ENCODE measurements at regions not wholly inside any gene's neighbourhood (a gene's known extent, or its start where the extent isn't known, plus 50 kb on each side); places are given as distances from the start of the nearest gene placed in this dataset.

GRCh38 chr3:168705412-168705811 is 609.7 kb upstream of the GOLIM4 start:
- Histone ChIP-seq H3K4me2 (no peak overlapping the region), H3K27ac (ENCODE audit: low read depth) (no peak overlapping the region), H3K9me2 (ENCODE audit: insufficient read depth) (no peaks in the 10 kb centered on the region), H3K27me3 (ENCODE audit: insufficient read depth) (no peaks in the 10 kb centered on the region), H3K4me1 (ENCODE audit: insufficient read depth) (no peaks in the 10 kb centered on the region), H4K20me1 (replicated peaks; ENCODE audit: insufficient read depth) (no peaks in the 10 kb centered on the region), H2AFZ (no peak overlapping the region), H3K79me2 (replicated peaks; ENCODE audit: insufficient read depth) (no peaks in the 10 kb centered on the region), H3K36me3 (ENCODE audit: insufficient read depth) (no peaks in the 10 kb centered on the region), H3F3A (replicated peaks; ENCODE audit: low read depth) (no peaks in the 10 kb centered on the region), H3K4me3 (no peak overlapping the region)
- DNase-seq (ENCODE audit: low spot score) (no peak), ATAC-seq (no peak)
- Mint-ChIP-seq H3K36me3 (ENCODE audit: low read depth) (peaks cover 8% of the 10 kb centered on the region), H3K4me3 (no peak overlapping the region), H3K27me3 (ENCODE audit: insufficient read depth, low read depth, poor library complexity) (no peaks in the 10 kb centered on the region), H3K4me1 (peaks cover 2% of the 10 kb centered on the region; the same call in 2 of the 3 replicates), H3K27ac (no peak overlapping the region), H3K9me3 (peaks cover 7% of the 10 kb centered on the region)
- TF ChIP-seq ZNF114 (CRISPR knock-in tag; IDR thresholded peaks at IDR 0.05) = no peak
- no peak for TF ChIP-seq NANOG (IDR thresholded peaks at IDR 0.05; ENCODE audit: borderline replicate concordance)
- no peak for TF ChIP-seq JUNB (IDR thresholded peaks at IDR 0.05; ENCODE audit: unreplicated experiment)
- TF ChIP-seq POLR2AphosphoS5 (IDR thresholded peaks at IDR 0.05; ENCODE audit: low read depth) = no peak
- TF ChIP-seq EZH2 (IDR thresholded peaks at IDR 0.05; ENCODE audit: low read depth, unreplicated experiment) = no peak
- TF ChIP-seq ETS1 (IDR thresholded peaks at IDR 0.05) = no peak
- no peak for TF ChIP-seq CREB1 (CRISPR knock-in tag; IDR thresholded peaks at IDR 0.05; ENCODE audit: low read depth)
- TF ChIP-seq CTCF (conservative IDR thresholded peaks at IDR 0.05; ENCODE audit: low read depth in 2 of 2) = no peak
- no peak for TF ChIP-seq REST (IDR thresholded peaks at IDR 0.05; ENCODE audit: unreplicated experiment)
- no peak for TF ChIP-seq ZNF462 (CRISPR knock-in tag; IDR thresholded peaks at IDR 0.05)
- TF ChIP-seq EZH2phosphoT487 (IDR thresholded peaks at IDR 0.05; ENCODE audit: unreplicated experiment) = no peak
- no peak for TF ChIP-seq ZNF331 (CRISPR knock-in tag; IDR thresholded peaks at IDR 0.05; ENCODE audit: low read depth)
- TF ChIP-seq STAT1 (IDR thresholded peaks at IDR 0.05; ENCODE audit: unreplicated experiment) = no peak

Measured in GM23338 (cell line).